ENCODE measurements at regions not wholly inside any gene's neighbourhood (a gene's known extent, or its start where the extent isn't known, plus 50 kb on each side); places are given as distances from the start of the nearest gene placed in this dataset.

DNA sequence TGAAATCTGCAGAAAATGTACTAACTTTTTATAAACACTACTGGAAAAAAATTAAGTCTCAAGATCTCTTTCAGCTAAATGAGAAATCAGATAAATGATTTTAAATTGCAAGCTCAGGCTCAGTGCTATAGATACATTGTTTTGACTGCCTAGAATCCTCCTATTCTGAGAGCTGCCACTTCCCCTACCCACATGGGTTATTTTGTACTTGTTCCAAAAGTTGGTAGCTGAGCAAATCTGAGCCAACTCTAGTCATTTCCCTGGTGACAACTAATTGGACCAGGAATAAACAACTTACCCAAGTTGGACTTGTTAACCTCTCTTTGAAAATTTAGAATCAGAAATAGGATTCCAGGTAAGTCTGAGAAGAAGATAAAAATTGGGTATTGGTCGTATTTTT, 202.1 kb downstream of the MBL2 start:
- H3F3A ChIP-seq (ENCODE audit: insufficient read depth, low read length, poor library complexity, severe bottlenecking), result no peaks in the 10 kb centered on the region
- no peak overlapping the region for H2AFZ ChIP-seq (ENCODE audit: low read depth, low read length)
- H3K4me2 ChIP-seq (ENCODE audit: low read length), result no peak overlapping the region
- TF ChIP-seq CTCF (IDR thresholded peaks at IDR 0.05; ENCODE audit: poor library complexity, severe bottlenecking) (no peak), EP300 (conservative IDR thresholded peaks at IDR 0.05; ENCODE audit: poor library complexity, severe bottlenecking) (no peak), SMC3 (conservative IDR thresholded peaks at IDR 0.05; ENCODE audit: poor library complexity) (no peak), POLR2AphosphoS5 (IDR thresholded peaks at IDR 0.05) (no peak), MXI1 (conservative IDR thresholded peaks at IDR 0.05; ENCODE audit: poor library complexity, severe bottlenecking) (no peak), RAD21 (conservative IDR thresholded peaks at IDR 0.05) (no peak), REST (IDR thresholded peaks at IDR 0.05; ENCODE audit: borderline replicate concordance) (no peak), TAF1 (IDR thresholded peaks at IDR 0.05; ENCODE audit: low read depth) (no peak), EZH2 (IDR thresholded peaks at IDR 0.05; ENCODE audit: borderline replicate concordance, insufficient read depth, low read length, poor library complexity, severe bottlenecking) (no peak)
- H3K27me3 ChIP-seq (ENCODE audit: insufficient read depth, low read depth, low read length), result no peaks in the 10 kb centered on the region
- H3K79me2 ChIP-seq (replicated peaks; ENCODE audit: insufficient read depth, low read length), result no peaks in the 10 kb centered on the region
- no peaks in the 10 kb centered on the region for H3K9me3 ChIP-seq (ENCODE audit: low read length)
- H4K20me1 ChIP-seq (ENCODE audit: insufficient read depth), result no peaks in the 10 kb centered on the region
- no peaks in the 10 kb centered on the region for H3K9me2 ChIP-seq (ENCODE audit: insufficient read depth, low read length)
- no peaks in the 10 kb centered on the region for H3K36me3 ChIP-seq (ENCODE audit: insufficient read depth, low read length)
- H3K27ac ChIP-seq (ENCODE audit: low read length), result no peak overlapping the region
- H3K9ac ChIP-seq (ENCODE audit: low read length), result no peak overlapping the region
- H3K4me3 ChIP-seq (ENCODE audit: low read length), result no peak overlapping the region

- Histone ChIP-seq H3K9ac (ENCODE audit: low read length) (no peak overlapping the region), H3K4me2 (ENCODE audit: low read length) (no peak overlapping the region), H3K9me2 (ENCODE audit: insufficient read depth, low read length) (no peaks in the 10 kb centered on the region), H2AFZ (ENCODE audit: low read depth, low read length) (no peak overlapping the region), H4K20me1 (ENCODE audit: insufficient read depth) (no peaks in the 10 kb centered on the region), H3K36me3 (ENCODE audit: insufficient read depth, low read length) (no peaks in the 10 kb centered on the region), H3K79me2 (replicated peaks; ENCODE audit: insufficient read depth, low read length) (no peaks in the 10 kb centered on the region), H3F3A (ENCODE audit: insufficient read depth, low read length, poor library complexity, severe bottlenecking) (no peaks in the 10 kb centered on the region), H3K9me3 (ENCODE audit: low read length) (no peaks in the 10 kb centered on the region), H3K4me3 (ENCODE audit: low read length) (no peak overlapping the region), H3K27me3 (ENCODE audit: insufficient read depth, low read depth, low read length) (no peaks in the 10 kb centered on the region), H3K27ac (ENCODE audit: low read length) (no peak overlapping the region)
- TF ChIP-seq EZH2 (IDR thresholded peaks at IDR 0.05; ENCODE audit: borderline replicate concordance, insufficient read depth, low read length, poor library complexity, severe bottlenecking) (no peak), SMC3 (conservative IDR thresholded peaks at IDR 0.05; ENCODE audit: poor library complexity) (no peak), POLR2AphosphoS5 (IDR thresholded peaks at IDR 0.05) (no peak), MXI1 (conservative IDR thresholded peaks at IDR 0.05; ENCODE audit: poor library complexity, severe bottlenecking) (no peak), CTCF (IDR thresholded peaks at IDR 0.05; ENCODE audit: poor library complexity, severe bottlenecking) (no peak), EP300 (conservative IDR thresholded peaks at IDR 0.05; ENCODE audit: poor library complexity, severe bottlenecking) (no peak), REST (IDR thresholded peaks at IDR 0.05; ENCODE audit: borderline replicate concordance) (no peak), RAD21 (conservative IDR thresholded peaks at IDR 0.05) (no peak), TAF1 (IDR thresholded peaks at IDR 0.05; ENCODE audit: low read depth) (no peak)
Measured at GRCh38 chr10:52571018-52571417, 201.6 kb downstream of the MBL2 start.

All from neural cell (in vitro differentiated cells).